ENCODE measurements at regions not wholly inside any gene's neighbourhood (a gene's known extent, or its start where the extent isn't known, plus 50 kb on each side); places are given as distances from the start of the nearest gene placed in this dataset.
"Not testable (repeated sequence)": the region's sequence is repeated elsewhere in the genome, so short reads cannot be mapped to it uniquely, and the experiment has no call there.

DNA sequence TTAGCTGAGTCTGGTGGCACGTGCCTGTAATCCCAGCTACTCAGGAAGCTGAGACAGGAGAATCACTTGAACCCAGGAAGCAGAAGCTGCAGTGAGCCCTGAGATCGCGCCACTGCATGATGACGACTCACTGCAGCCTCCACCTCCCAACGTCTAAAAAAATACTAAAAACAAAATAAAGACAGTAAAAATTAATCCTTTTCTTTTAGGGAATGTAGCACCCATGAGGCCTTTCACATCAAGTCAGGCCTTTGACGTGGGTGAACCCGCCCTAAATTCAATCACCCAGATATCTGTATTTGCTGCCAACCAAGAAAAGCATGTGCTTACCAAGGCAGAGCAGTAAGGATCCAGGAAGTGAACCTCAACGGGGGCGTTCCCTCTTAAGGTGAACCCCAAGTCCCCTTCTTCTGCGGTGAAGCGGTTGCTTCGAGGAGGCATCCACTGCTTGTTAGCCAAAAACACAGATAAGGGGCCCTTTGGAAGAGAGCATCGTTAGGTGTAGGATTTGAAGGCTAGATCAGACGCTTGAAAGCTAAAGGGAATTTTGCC, 301.2 kb downstream of the GOLGA6L6 start:
- not testable (repeated sequence) for TF ChIP-seq POLR2AphosphoS5 (IDR thresholded peaks at IDR 0.05)
- TF ChIP-seq, protein P1, sequence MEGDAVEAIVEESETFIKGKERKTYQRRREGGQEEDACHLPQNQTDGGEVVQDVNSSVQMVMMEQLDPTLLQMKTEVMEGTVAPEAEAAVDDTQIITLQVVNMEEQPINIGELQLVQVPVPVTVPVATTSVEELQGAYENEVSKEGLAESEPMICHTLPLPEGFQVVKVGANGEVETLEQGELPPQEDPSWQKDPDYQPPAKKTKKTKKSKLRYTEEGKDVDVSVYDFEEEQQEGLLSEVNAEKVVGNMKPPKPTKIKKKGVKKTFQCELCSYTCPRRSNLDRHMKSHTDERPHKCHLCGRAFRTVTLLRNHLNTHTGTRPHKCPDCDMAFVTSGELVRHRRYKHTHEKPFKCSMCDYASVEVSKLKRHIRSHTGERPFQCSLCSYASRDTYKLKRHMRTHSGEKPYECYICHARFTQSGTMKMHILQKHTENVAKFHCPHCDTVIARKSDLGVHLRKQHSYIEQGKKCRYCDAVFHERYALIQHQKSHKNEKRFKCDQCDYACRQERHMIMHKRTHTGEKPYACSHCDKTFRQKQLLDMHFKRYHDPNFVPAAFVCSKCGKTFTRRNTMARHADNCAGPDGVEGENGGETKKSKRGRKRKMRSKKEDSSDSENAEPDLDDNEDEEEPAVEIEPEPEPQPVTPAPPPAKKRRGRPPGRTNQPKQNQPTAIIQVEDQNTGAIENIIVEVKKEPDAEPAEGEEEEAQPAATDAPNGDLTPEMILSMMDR (IDR thresholded peaks at IDR 0.05 in 8 of 11, conservative IDR thresholded peaks at IDR 0.05 in 3 of 11): not testable (repeated sequence)
